GM21360 (cell line): ENCODE measurements at regions not wholly inside any gene's neighbourhood (a gene's known extent, or its start where the extent isn't known, plus 50 kb on each side); places are given as distances from the start of the nearest gene placed in this dataset.

Experiments
- ATAC-seq: cut with Tn5 transposase; IDR thresholded peaks from one replicate; pipeline ENCODE4 v1.9.1; 2021; ENCODE audit warnings: mild to moderate bottlenecking, moderate library complexity; ENCODE audit not compliant: unreplicated experiment

GRCh38 chr4:136935871-136936270 is 596.4 kb downstream of the PCDH18 start:
- ATAC-seq, result no peak

DNA sequence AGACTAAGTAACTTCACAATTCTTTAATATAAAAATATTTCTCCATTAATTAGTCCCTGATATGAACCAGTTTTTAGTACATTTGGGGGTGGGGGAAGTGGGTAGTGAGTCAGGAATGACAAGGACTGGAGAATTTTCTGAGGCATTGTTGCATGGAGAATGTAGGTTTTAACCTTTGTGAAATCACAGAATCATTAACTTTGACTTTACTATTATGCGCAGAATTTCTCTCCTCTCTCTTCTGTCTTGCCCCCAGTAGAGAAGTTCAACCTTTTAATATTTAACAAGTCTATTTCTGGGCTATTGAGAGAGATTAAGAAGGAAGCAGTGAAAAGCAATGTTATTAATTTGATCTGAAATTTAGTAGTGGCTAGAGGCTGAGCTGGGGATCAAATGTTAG is 597.0 kb downstream of the PCDH18 start:
- ATAC-seq, result no peak

DNA sequence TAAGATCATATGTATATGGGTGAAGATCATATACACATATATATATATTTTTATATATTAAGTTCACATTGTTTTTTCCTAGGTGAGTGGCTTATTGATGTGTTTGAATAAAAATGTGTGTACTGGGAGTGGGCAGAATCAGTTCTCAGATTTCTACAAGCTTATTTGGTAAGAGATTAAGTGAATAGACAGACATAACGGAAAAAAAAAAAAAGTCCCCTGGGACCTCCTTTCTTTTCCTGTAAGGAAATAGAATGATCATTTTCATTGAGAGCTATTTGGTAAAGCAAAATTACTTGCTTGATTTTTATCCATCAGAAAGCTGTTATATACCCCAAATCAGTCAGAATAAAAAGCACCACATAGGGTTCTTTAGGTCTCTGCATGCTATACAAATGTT is 597.7 kb downstream of the PCDH18 start:
- ATAC-seq, result no peak

DNA sequence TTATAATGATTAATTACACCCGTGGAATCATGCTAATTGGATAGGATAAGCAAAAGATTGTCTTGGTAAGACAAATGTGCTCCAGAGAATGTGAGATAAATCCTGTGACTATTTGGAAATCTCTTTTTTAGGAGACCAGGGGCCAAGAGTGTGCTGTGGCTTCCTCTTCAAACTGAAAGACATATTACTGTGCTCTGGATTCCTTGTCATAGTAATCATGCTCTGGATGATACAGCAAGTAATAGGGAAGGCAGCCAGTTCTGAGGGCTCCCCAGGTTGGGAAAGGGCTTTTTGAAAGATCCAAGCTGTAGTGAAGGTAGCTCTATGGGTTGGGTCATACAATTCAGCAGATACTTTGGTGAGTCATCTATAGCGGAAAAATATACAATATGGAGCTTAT is 600.5 kb downstream of the PCDH18 start:
- ATAC-seq, result no peak

- no peak for ATAC-seq
These were observed 603.3 kb downstream of the PCDH18 start for GRCh38 chr4:136928957-136929411.

DNA sequence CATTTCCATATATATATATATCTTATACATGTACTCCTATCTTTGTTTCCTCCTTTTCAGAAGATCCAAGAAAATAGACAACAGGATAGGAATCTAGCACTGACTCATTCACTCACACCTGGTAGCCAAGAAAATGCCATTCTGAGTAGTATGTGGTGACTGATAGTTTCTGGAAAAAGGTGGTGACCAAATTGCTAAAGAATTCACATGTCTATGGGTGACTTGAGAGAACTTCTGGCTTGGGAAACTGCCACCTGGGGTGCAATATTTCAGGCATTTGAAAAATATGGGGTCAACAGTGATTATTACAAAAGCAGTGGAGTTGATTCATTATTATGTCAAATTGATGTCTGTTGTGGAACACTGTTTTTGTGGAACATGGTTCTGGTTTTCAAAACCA is 605.1 kb downstream of the PCDH18 start:
- ATAC-seq, result no peak

GRCh38 chr4:136925203-136925602 is 607.1 kb downstream of the PCDH18 start:
- no peak for ATAC-seq

DNA sequence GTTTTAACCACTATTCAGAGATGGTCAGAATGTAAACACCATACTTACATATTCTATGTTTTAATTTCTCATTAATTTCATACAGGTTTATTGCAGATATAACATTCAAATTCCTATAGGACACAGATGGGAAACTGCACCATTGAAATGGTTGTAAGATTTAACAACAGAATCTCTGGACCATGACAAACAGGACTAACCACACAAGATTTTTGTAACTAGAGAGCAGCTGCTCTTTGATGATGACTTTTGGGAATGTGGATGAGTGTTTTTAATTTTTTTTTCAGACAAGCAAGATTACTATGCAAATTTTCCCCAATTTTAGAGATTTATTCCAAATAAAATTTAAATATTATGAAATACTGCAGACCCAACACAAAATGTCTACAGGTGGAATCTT is 610.2 kb downstream of the PCDH18 start:
- no peak for ATAC-seq

DNA sequence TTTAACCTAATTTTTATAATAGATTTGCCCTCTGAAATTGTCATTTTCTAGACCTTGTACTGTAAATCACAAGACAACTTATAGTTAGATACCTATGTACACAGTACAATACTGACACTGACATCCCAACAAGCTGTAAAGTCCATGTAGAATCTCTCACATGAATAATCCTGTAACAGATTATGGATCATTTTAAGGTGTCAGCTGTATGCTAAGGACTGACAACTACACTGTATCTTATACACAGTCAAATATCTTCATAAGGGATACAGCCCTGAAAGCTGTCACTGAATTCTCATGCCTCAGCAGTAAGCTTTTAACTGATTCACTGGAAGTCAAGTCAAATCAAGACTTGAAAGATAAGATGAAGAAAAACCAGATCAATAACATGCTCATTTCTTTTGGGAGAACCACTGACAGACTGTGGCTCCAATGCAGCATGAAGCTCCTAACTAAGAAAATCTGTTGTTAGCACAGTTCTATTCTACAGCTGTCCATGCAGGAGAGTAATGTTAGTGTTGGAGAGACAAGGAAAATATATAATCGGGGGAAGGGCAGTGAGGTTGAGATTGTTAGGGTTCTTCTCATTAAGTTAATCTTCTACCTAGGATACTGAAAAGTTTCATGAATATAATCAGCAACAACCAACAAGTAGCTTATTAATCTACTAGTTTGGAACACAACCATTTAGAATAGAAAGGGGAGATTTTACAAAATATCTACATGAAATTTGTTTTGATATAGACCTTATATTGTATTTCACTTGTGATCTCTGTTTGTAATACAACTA is 612.0 kb downstream of the PCDH18 start:
- ATAC-seq, result no peak

- no peak for ATAC-seq
These were observed 613.5 kb downstream of the PCDH18 start for GRCh38 chr4:136918772-136919171.

- no peak for ATAC-seq
These were observed 614.8 kb downstream of the PCDH18 start for GRCh38 chr4:136917312-136918110.

DNA sequence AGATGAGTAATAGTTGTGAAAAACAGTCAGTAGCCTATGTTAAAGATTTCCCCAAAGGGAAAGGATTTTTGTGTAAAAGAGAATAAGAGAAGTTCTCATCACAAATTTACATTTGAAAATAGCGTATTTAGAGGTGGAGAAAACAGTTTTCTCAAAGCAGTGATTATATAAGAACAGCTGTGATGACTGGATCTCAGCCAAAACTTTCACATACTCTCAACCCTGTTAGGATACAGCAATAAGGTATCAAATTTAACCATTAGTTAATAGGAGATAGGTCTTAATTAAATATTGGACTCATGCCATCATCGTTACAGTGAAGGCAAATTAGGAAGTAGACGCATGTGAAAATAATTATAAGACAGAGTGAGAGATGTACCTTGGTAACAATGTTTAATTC is 622.7 kb downstream of the PCDH18 start:
- ATAC-seq, result no peak

DNA sequence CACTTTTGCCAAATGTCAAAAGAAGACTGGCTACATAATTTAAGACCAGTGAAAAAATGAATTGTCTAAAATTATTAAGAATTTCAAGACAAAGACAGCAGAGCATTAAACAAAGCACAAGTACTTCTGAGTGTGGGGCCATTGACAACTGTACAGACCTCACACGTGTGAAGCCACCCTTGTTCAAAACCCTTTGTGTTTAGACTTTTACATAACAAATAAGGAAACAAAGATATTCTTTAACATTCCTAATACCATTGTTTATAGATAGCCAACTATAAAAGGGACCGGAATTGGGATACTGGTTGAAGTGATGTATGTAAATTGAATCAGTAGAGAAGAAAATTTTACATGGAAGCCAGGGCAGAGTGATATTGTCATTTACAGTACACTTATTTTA is 624.2 kb downstream of the PCDH18 start:
- no peak for ATAC-seq

GRCh38 chr4:136900696-136901095 is 631.6 kb downstream of the PCDH18 start:
- no peak for ATAC-seq

- ATAC-seq, result no peak
These were observed 633.6 kb downstream of the PCDH18 start for GRCh38 chr4:136898590-136899248.

GRCh38 chr4:136893573-136893972 is 638.7 kb downstream of the PCDH18 start:
- no peak for ATAC-seq

- no peak for ATAC-seq
These were observed 650.6 kb downstream of the PCDH18 start for GRCh38 chr4:136881666-136882065.

- ATAC-seq, result no peak
These were observed 658.7 kb downstream of the PCDH18 start for GRCh38 chr4:136873555-136873954.

- ATAC-seq, result no peak
These were observed 664.8 kb downstream of the PCDH18 start for GRCh38 chr4:136867465-136867864.

GRCh38 chr4:136865526-136865925 is 666.8 kb downstream of the PCDH18 start:
- no peak for ATAC-seq

DNA sequence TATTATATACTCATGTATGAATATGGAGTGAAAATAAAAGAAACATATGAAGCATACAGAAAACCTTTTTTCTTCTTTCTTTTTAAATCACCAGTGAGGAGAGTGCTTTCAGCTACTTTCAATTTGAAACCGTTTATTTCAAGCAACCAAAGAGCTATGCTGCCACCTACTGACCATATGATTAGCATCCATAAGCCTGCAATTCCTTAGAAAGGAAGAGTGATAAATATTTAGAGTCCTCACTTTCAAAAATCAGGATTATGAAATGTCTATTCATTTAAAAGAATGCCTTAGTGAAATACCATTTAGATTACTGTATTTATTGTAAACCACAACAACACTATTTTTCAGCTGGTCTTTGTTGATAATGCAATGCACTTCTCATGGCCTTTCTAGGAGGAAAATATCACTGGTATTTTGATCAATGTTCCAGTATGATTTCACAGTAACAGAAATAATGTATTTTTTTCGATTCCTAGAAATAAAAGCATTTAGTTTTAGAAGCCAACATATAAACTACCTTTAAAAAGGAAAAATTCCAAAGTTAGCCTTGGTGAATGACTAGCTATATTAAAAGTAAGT is 667.6 kb downstream of the PCDH18 start:
- ATAC-seq, result peak; percentile 83
